HG02588 (cell line): ENCODE measurements at regions not wholly inside any gene's neighbourhood (a gene's known extent, or its start where the extent isn't known, plus 50 kb on each side); places are given as distances from the start of the nearest gene placed in this dataset.

ENCODE experiments used
- ATAC-seq: cut with Tn5 transposase; IDR thresholded peaks from one replicate; pipeline ENCODE4 v1.9.1; 2021; ENCODE audit warnings: mild to moderate bottlenecking, moderate library complexity; ENCODE audit not compliant: unreplicated experiment

- ATAC-seq, result no peak
Observed at GRCh38 chr2:219886615-219887014, 259.2 kb downstream of the SLC4A3 start.

- ATAC-seq, result no peak
Observed at GRCh38 chr2:219887870-219888269, 260.4 kb downstream of the SLC4A3 start.

GRCh38 chr2:219893541-219893940, 266.1 kb downstream of the SLC4A3 start:
- ATAC-seq, result no peak

GRCh38 chr2:219897456-219897855, 270.0 kb downstream of the SLC4A3 start:
- ATAC-seq, result no peak

GRCh38 chr2:219901155-219901554, 273.7 kb downstream of the SLC4A3 start:
- no peak for ATAC-seq

- no peak for ATAC-seq
Observed at GRCh38 chr2:219902891-219903552, 275.6 kb downstream of the SLC4A3 start.

- ATAC-seq, result no peak
Observed at GRCh38 chr2:219905640-219906039, 278.2 kb downstream of the SLC4A3 start.

- no peak for ATAC-seq
Observed at GRCh38 chr2:219906114-219907010, 278.9 kb downstream of the SLC4A3 start.

- no peak for ATAC-seq
Observed at GRCh38 chr2:219907011-219907365, 279.6 kb downstream of the SLC4A3 start.

GRCh38 chr2:219908538-219908937, 281.1 kb downstream of the SLC4A3 start:
- ATAC-seq, result no peak

GRCh38 chr2:219911541-219911940, 284.1 kb downstream of the SLC4A3 start:
- no peak for ATAC-seq

- ATAC-seq, result no peak
Observed at GRCh38 chr2:219912491-219912921, 285.1 kb downstream of the SLC4A3 start.

GRCh38 chr2:219914577-219914976, 287.1 kb downstream of the SLC4A3 start:
- no peak for ATAC-seq

GRCh38 chr2:219916281-219916680, 288.9 kb downstream of the SLC4A3 start:
- ATAC-seq, result no peak

GRCh38 chr2:219916726-219917440, 289.5 kb downstream of the SLC4A3 start:
- ATAC-seq, result no peak

GRCh38 chr2:219918254-219918653, 290.8 kb downstream of the SLC4A3 start:
- ATAC-seq, result no peak

GRCh38 chr2:219918944-219919343, 291.5 kb downstream of the SLC4A3 start:
- no peak for ATAC-seq

GRCh38 chr2:219919506-219919905, 292.1 kb downstream of the SLC4A3 start:
- no peak for ATAC-seq

GRCh38 chr2:219929835-219930234, 302.4 kb downstream of the SLC4A3 start:
- no peak for ATAC-seq

- no peak for ATAC-seq
Observed at GRCh38 chr2:219939647-219940046, 312.2 kb downstream of the SLC4A3 start.

- ATAC-seq, result no peak
Observed at GRCh38 chr2:219944866-219945265, 317.4 kb downstream of the SLC4A3 start.

- no peak for ATAC-seq
Observed at GRCh38 chr2:219946021-219946420, 318.6 kb downstream of the SLC4A3 start.
